OCI-M1 (cell line): ENCODE measurements at regions not wholly inside any gene's neighbourhood (a gene's known extent, or its start where the extent isn't known, plus 50 kb on each side); places are given as distances from the start of the nearest gene placed in this dataset.
"Not testable (repeated sequence)": the region's sequence is repeated elsewhere in the genome, so short reads cannot be mapped to it uniquely, and the experiment has no call there.

Source experiments
- DNase-seq: peaks from one replicate; lab custom pipeline; 2025; lab: John Stamatoyannopoulos, UW

GRCh38 chr4:138438608-138439007 is 196.5 kb upstream of the SLC7A11 start:
- peak; percentile 35 for DNase-seq

DNA sequence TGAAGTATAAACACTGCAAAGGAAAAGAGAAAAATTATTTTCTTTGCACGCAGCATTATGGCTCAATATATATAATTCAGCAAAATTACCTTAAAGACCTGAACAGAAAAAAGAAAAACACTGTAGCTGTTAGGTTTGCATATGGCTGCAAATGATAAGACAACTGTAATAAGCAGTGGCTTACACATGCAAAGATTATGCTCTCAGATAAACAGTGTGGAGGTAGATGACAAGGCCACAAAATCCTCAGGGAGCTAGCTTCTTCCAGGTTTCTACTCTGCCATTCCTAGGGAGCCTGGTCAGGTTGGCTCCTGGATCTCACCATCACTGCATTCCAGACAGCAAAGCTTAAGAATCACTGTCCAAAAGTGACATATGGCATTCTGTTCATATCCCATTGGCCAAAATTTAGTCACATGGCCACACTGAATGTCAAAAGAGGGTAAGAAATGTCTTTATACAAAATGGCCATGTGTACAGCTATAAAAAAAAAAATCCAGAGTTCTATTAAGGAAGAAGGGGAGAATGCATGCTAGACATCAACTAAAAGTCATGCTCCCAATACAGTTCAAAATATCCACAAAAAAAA is 195.2 kb upstream of the SLC7A11 start:
- peak; percentile 70 for DNase-seq

DNA sequence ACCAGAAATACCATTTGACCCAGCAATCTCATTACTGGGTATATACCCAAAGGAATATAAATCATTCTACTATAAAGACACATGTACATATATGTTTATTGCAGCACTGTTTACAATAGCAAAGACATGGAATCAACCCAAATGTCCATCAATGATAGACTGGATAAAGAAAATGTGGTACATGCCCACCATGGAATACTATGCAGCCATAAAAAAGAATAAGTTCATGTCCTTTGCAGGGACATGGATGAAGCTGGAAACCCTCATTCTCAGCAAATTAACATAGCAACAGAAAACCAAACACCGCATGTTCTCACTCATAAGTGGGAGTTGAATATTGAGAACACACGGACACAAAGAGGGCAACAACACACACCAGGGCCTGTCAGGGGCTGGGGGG is 193.6 kb upstream of the SLC7A11 start:
- DNase-seq = not testable (repeated sequence)

GRCh38 chr4:138435046-138435445 is 192.9 kb upstream of the SLC7A11 start:
- not testable (repeated sequence) for DNase-seq

GRCh38 chr4:138428611-138429010 is 186.5 kb upstream of the SLC7A11 start:
- DNase-seq = no peak

- no peak for DNase-seq
These were observed 184.6 kb upstream of the SLC7A11 start for GRCh38 chr4:138426786-138427185.

- DNase-seq = no peak
These were observed 178.3 kb upstream of the SLC7A11 start for GRCh38 chr4:138420471-138420870.

DNA sequence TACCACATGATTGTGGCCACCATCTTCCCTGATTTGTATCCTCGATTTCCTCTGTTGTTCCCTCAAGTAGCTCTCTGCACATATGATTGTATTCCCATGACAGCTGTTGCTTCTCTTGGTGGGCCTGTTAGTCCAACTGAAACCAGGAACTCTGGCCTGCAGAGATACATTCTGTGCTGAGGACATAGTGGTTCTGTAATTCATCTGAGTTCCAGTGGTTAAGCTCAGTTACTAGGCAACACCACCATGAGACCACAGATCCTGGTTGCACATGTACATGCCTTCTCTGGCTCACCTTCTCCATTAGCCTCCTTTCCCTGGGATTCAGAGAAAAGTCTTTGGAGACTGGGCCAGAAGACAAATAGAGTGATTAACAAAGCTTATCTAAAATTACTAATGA is 172.1 kb upstream of the SLC7A11 start:
- peak; percentile 50 for DNase-seq

DNA sequence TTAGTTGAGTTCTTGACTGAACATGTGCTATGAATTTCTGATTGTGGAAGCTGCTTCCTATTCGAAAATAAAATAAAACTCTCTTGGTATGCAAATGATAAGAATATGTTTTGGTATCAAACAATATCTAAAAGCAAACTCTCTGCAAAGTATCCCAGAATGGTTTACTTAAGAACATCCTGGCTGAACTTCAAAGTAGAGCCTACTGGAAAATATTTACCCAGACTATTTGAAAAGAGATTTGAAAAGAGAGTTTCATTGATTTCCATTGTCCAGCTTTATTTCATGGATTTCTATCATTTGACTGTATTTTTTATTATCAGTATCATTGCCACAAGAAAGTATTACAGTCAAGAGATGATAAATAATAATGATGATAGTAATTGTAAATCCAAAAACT is 171.1 kb upstream of the SLC7A11 start:
- no peak for DNase-seq

DNA sequence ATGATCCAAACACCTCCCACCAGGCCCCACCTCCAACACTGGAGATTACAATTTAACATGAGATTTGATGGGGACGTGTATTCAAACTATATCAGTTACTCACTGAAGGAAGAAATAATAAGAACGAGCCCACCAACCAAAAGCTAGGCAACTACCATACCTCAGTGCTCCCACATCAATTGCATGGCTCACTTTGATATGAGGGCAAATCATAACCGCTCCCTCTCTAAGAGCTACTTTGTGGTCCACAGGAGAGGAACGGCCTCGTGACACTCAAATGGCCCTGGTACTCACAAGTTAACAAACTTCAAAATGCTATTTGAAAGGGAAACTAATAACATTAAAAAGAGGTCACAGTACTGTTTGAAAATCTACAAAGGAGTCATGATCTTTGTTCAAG is 170.7 kb upstream of the SLC7A11 start:
- no peak for DNase-seq

GRCh38 chr4:138410266-138410665 is 168.1 kb upstream of the SLC7A11 start:
- peak; percentile 40 for DNase-seq

DNA sequence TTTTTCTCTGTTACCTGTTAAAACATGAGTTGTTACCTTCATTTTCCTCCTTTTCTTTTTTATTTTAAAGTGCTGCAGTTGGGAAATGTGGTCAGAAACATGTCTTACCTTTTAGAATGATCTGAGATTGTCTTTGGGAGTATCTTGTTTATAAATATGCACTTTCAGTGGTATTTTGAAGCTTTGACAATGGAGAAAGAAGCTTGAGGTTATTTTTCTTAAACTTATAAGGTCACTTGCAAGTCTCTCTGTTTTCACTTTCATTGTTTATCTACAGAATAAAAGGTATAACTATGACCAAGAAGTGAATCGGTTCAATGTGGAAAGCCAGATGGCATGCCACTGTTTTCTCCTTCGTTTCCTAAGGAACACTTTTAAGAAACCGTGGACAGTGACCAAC is 167.5 kb upstream of the SLC7A11 start:
- DNase-seq = no peak

DNA sequence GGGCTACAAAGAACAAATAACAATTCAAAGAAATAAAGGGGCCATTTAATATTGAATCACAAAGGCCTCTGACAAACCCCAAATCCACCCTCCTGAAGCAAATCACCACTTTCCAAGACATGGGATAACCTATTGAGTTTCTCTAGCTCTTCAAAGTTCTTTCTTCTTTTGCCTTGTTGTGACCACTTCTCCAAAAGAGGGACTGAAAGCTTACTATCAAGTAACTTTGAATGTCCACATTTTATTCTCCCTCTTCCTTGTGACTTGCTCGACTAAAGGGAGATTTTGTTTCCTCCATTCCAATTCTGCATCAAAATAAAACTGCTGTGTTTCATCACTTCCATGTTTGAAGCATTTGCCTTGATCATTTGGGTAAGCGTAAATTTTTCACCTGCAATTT is 166.6 kb upstream of the SLC7A11 start:
- DNase-seq = peak; percentile 26

- no peak for DNase-seq
These were observed 165.2 kb upstream of the SLC7A11 start for GRCh38 chr4:138407329-138407728.

- DNase-seq = peak; percentile 66
These were observed 164.7 kb upstream of the SLC7A11 start for GRCh38 chr4:138406876-138407275.

DNA sequence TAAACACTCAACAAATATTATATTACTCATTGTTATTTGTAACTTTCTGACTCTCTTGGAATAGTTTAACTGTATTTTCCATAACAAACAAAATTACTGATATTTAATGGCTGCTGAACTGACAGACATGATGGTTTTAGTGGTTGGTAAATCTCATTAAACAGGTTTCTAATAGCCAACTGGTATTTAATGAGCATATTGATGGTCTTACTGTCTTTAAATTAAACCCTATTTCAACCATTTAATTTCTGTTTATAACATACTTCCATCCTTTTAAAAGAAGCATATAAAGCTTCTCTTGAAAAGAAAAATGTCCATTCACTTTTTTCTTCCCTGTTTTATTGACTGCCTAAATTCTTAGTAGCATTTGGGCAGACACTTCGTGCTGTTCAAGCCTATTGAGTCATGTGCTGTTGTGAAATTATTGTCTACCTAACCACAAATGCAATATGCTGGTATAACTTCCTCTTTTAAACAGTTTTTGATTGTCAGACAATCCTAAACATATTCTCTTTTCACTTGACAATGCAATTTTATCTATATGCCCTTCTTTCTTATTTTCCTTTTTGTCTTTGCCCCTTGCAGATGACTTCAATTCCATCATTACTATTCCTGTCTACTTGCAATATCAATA is 163.9 kb upstream of the SLC7A11 start:
- peak; percentile 96 for DNase-seq

- DNase-seq = peak; percentile 68
These were observed 163.3 kb upstream of the SLC7A11 start for GRCh38 chr4:138405466-138405891.

GRCh38 chr4:138404801-138405200 is 162.7 kb upstream of the SLC7A11 start:
- no peak for DNase-seq

DNA sequence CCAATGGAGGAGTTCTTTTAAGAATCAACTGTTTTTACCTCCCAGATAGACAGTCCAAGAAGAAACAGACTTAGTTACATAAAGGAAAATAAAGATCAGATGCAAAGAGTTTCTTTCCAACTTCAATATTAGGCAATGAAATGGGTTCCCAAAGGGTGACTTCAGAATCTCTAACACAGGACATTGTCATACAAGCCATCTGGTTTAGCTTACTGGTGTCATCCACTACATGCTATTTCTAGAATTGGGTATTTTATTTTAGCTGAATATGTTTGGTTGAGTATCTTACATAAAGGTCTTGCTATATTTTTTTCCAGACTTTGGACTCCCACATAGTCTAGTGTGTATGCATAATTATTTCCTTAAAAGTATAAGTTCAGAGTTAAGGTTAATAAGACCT is 162.1 kb upstream of the SLC7A11 start:
- no peak for DNase-seq

- no peak for DNase-seq
These were observed 159.2 kb upstream of the SLC7A11 start for GRCh38 chr4:138401334-138401733.

DNA sequence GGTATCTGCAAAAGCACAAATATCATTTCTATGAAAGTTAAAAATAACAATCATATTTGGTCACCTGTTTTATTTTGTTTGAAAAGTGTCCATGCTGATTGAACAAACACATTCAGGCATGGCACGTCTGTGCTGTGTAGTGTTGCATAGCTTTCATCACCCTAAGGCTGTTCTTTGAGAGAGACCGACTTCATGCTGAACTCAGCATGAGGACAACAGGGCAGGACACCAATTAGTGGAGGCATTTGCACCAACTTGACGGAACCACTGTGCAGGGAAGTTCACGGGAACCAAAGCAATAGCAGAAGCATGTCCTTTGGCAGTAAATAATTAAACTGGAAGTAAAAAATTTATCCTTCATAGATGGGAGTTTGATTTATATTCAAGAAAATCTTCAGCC is 158.4 kb upstream of the SLC7A11 start:
- DNase-seq = no peak

- no peak for DNase-seq
These were observed 157.9 kb upstream of the SLC7A11 start for GRCh38 chr4:138400066-138400465.

- no peak for DNase-seq
These were observed 156.9 kb upstream of the SLC7A11 start for GRCh38 chr4:138399081-138399480.

DNA sequence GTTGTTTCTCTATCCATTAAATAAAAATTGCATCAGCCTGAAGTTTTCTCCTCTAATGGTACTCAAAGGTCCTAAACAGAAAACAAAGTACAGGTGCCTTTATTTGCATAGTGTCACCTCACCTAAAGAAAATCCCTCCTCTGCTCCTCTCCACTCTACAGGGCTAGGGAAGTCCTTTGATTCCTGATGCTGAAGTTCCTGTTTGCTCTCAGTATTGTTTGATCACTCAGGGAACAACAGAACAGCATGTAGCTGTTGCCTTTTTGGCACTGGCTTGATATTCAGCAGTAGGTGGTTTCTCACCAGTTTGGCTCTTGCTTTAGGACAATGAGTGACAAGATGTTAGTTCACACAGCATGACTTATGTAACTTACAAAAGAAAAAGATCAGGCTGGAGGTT is 156.2 kb upstream of the SLC7A11 start:
- no peak for DNase-seq
